HG02642 (cell line): ENCODE measurements at regions not wholly inside any gene's neighbourhood (a gene's known extent, or its start where the extent isn't known, plus 50 kb on each side); places are given as distances from the start of the nearest gene placed in this dataset.
"Not testable (repeated sequence)": the region's sequence is repeated elsewhere in the genome, so short reads cannot be mapped to it uniquely, and the experiment has no call there.

Experiments
- ATAC-seq: cut with Tn5 transposase; IDR thresholded peaks from one replicate; pipeline ENCODE4 v1.9.1; 2021; ENCODE audit warnings: mild to moderate bottlenecking; ENCODE audit not compliant: unreplicated experiment, poor library complexity

GRCh38 chr4:117014236-117014635 lies 71.1 kb downstream of the TRAM1L1 start:
- no peak for ATAC-seq

DNA sequence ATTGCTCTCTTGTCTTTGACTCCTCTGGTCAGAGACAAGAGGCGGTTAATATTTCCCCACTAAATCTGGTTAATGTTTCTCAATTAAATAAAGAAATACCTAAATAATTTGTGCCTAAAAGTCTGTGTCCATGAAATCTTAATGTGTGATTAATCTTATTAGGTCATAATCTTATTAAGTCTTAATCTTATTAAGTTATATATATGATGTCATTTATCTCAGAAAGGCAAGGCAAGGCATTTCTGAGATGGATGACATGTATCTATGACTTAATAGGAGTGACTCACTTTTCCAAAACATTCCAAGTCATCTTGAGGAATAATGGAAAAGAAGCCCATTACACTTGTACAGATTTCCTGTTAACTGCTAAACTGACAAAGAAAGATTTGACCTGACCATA lies 74.7 kb downstream of the TRAM1L1 start:
- no peak for ATAC-seq

GRCh38 chr4:117001077-117001476 lies 84.3 kb downstream of the TRAM1L1 start:
- ATAC-seq: peak; percentile 62

GRCh38 chr4:116982656-116983055 lies 102.7 kb downstream of the TRAM1L1 start:
- no peak for ATAC-seq

DNA sequence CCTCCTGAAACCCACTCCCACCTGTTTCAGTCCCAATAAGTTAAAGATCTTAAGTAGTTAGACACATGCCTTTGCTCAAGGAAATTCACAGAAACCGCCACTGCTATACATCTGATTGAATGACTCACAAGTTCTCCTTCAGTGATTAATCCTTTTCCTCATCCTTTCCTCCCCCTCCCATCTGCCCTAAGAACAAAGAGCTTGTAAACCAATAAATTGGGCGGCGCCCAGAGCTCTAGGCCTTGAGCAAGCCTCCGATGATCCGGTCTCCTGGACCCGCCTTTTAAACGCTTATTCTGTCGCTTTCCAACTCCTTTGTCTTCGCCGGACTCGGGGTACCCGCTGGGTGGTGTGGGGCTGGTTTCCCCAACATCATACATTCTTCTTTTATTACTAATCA lies 104.9 kb downstream of the TRAM1L1 start:
- not testable (repeated sequence) for ATAC-seq

- ATAC-seq: no peak
Measured at GRCh38 chr4:116959045-116959444, 126.3 kb downstream of the TRAM1L1 start.

DNA sequence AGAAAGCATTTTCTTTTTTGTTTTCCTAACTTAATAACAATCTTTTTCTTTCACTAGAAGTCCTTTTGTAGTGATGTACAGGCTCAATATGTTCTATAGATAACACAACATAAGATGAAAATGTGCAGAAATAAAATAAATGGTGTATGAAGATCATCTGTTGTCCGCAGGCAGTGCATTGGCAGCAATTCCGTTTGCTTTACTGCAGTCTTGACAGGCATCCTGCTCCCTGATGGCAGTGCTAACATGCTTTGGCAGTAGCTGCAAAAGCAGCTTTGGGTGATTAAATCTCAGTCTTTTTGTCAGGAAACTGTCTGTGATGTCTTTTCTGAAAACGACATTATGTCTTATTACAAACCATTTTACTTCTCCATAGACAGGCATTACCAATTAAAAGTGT lies 131.4 kb downstream of the TRAM1L1 start:
- no peak for ATAC-seq

- ATAC-seq: no peak
Measured at GRCh38 chr4:116952530-116953136, 132.7 kb downstream of the TRAM1L1 start.

- ATAC-seq: no peak
Measured at GRCh38 chr4:116949856-116950255, 135.5 kb downstream of the TRAM1L1 start.

- ATAC-seq: no peak
Measured at GRCh38 chr4:116942315-116942714, 143.1 kb downstream of the TRAM1L1 start.

DNA sequence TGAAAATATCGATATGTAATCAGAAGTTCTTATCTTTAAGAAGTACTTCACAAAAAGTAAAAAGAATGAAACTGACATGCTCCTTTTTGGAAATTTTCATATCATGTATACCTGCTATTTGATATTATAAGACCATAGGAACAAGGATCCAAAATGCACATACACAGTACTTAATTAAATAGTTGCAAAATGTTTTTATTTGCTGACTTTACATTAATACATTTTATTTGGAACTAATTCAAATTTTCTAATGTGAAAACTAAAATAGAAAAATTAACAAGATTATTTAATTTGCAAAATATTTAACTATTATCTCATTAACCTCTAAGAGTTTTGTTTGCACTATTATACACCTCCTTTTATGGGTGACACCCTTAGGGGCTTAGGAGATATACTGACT lies 155.0 kb downstream of the TRAM1L1 start:
- no peak for ATAC-seq

DNA sequence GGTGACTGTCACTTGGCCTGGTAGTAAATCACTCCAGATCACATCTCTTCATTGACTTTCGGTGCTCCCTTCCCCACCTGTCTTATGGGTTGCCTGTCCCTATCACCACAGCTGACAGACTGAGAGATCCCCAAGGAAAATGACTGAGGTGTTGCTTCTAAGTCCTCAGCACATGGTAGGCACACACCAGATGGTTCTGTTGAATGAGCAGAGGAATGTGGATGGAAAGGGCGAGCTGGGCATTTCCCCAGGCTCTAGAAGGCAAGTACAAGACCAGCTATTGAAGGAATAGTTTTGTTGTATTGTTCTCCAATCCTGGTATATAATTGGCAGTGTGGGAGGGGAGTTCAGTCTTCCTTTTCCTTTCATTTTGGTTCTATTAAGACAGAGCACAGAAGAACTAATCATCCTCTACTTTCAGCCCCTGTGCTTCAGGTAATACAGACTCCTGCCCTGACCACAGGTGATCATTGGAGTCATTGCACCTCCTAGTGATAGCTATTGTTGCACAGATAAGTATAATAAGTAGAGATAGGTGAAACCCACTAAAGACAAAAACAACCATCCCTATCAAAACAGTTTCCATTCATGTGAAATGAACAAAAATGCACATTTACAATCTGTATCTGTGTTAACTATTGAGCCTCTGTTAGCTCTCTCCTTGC lies 158.6 kb downstream of the TRAM1L1 start:
- no peak for ATAC-seq

DNA sequence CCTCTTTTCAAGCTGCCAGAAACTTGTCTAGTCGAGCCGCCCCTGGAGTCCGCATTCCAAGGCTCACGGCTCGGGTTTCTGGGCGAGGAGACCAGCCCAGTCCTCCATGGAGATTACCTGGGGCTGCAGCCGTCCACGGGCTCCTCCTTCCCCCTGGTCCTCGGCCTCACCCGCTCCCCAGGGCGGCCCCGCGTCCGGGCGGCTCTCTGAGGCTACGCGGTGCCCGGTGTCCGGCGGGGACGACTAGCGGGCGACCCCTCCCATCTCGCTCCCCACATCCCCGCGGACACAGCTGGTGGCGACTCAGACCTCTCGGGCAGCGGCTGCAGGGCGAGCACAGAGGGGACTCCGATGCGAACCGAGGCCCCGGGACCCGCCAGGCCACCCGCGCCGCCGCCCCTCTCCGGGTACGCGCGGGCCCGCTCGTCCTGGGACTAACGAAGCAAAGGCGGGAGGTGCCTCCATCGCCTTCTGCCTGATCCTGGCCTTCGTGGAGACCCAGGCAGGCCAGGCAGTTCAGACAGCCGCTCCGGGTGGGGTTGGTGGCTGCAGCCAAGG lies 159.4 kb downstream of the TRAM1L1 start:
- no peak for ATAC-seq

GRCh38 chr4:116923389-116923788 lies 162.0 kb downstream of the TRAM1L1 start:
- ATAC-seq: no peak

GRCh38 chr4:116913451-116913850 lies 171.9 kb downstream of the TRAM1L1 start:
- no peak for ATAC-seq

DNA sequence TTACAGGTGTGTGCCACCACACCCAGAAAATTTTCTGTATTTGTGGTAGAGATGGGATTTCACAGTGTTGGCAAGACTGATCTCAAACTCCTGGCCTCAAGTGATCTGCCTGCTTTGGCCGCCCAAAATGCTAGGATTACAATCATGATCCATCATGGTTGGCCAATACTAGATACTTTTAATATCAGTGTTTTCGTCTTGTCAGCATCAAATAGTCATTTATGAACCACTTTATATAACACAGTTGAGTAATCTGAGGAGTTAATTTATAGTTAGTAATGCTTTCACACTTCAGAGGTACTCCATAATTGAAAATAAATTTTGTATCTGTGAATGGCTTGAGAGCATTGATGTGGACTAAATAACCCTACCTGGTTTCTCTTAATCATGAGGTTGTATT lies 178.6 kb downstream of the TRAM1L1 start:
- ATAC-seq: no peak

DNA sequence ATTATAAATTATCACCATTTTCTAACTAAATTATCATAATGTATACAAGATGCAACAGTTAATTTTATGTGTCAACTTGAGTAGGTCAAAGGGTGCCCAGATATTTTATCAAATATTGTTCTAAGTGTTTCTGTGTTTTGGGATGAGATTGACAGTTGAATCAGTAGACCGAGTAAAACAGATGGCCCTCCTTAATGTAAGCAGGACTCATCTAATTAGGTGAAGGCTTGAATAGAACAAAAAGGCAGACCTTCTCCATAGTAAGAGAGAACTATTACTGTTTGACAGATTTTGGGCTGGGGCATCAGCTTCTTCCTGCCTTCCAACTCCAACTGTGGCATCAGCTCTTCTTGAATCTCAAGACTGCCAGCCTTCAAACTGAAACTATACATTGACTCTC lies 185.8 kb downstream of the TRAM1L1 start:
- ATAC-seq: no peak

DNA sequence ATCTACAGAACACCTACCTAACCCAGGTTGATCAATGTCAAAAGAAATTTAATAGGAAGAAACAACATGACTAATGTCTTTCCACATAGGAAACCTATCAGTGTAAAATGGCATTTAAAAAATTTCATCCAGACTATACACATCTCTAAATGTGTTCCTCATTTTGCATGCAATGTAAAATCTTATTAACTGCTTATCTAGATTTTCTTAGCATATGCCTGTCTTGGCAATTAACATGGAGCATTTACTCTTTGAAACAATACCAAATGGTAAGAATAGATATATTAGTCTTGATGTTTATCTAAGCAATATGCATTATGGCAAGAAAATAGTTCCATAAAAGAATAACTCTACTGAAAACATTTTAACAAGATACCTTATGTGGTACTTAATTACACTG lies 199.8 kb downstream of the TRAM1L1 start:
- ATAC-seq: no peak

DNA sequence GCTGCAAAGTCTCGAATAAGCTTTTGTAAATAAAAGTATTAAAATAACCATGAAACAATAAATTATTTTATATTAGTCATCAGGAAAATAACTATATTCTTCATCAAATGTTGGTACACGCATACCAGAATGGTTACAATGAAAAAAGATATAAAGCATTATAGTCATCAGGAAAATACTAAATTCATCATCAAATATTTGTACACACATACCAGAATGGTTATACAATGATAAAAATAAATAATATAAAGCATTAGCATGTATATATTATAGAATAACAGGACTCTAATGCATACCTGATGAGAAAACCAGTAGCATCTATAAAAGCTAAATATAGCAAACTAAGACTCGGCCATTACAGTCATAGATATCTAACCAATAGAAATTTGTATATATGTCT lies 202.9 kb downstream of the TRAM1L1 start:
- no peak for ATAC-seq

DNA sequence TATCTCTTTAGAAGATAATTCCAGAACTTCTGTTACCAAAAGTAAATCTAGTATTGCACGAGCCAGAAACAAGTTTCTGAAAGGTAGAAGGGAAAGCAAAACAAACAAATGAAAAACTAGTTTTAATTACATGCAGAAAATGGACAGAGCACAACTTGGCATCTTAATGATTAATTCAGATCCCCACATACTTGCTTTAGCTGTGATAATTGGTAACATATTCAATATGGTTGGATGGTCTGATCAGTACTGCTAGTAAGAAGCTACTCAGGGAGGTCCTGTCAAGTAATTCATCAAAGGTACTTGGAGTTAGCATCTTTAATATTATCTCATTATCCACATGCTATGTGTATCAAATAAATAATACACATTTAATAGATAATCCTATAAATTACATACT lies 204.3 kb downstream of the TRAM1L1 start:
- peak; percentile 60 for ATAC-seq

- peak; percentile 61 for ATAC-seq
Measured at GRCh38 chr4:116880625-116881024, 204.8 kb downstream of the TRAM1L1 start.

DNA sequence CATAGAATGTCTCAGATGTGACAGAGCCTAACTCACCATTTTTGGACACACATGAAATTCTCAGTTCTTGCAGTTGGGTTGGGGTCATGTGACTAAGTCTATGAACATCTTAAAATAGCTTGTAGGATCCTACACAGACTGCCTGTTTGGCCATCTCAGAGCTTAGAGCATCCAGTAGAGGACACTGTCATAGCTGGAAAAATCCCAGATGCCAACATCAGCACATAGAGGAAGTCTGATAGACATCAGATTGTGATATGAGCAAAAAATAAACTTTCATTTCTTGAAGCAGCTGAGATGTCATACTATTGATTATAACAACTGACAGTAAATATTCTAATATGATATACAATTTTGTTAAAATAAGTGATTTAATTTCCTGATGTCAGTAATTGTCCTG lies 207.1 kb downstream of the TRAM1L1 start:
- ATAC-seq: no peak
